HG03039 (cell line): ENCODE measurements at regions not wholly inside any gene's neighbourhood (a gene's known extent, or its start where the extent isn't known, plus 50 kb on each side); places are given as distances from the start of the nearest gene placed in this dataset.
"Not testable (repeated sequence)": the region's sequence is repeated elsewhere in the genome, so short reads cannot be mapped to it uniquely, and the experiment has no call there.

Source experiments
- ATAC-seq: cut with Tn5 transposase; IDR thresholded peaks from one replicate; pipeline ENCODE4 v1.9.1; 2021; ENCODE audit warnings: mild to moderate bottlenecking, moderate library complexity; ENCODE audit not compliant: unreplicated experiment

DNA sequence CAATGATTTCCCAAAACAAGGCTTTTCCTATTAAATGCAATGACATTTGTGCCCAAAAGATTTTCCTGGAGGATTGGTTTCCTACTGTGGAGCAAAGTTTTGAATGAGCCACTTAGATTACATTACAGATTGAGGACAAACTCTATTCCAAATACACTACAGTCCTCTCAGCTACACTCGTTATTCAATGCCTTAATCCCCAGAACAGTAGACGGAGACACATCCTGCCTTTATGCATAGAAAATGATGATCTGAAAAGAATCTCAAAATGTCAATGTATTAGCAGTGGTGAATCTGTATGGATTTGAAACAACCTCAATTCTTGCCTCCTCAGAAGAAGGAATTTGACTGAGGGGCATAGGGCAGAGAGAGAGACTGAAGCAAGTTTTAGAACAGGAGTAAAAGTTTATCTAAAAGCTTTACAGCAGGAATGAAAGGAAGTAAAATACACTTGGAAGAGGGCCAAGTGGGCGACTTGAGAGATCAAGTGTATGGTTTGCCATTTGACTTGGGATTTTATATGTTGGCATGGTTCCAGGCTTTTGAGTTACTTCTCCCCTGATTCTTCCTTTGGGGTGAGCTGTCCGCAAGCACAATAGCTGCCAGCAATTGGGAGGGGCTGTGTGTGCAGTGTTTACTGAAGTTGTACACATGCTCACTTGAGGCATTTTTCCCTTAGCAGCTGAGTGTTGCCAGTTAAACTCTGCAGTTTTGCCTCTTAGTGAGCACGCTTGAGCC, 891.9 kb upstream of the MBL2 start:
- ATAC-seq = no peak

- ATAC-seq = no peak
Observed at GRCh38 chr10:53650794-53651193, 878.2 kb upstream of the MBL2 start.

DNA sequence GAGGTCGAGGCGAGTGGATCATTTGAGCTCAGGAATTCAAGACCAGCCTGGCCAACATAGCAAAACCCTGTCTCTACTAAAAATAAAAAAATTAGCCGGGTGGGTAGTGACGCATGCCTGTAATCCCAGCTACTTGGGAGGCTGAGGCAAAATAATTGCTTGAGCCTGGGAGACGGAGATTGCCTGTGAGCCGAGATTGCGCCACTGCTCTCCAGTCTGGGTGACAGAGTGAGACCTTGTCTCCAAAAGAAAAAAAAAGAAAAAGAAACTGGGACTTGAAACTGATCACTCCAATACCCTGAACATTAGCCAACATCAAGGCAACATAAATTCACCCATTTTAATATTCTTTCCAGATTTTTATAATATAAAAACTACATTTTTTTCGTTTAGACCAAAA, 874.6 kb upstream of the MBL2 start:
- not testable (repeated sequence) for ATAC-seq

GRCh38 chr10:53646525-53646924, 873.9 kb upstream of the MBL2 start:
- no peak for ATAC-seq

DNA sequence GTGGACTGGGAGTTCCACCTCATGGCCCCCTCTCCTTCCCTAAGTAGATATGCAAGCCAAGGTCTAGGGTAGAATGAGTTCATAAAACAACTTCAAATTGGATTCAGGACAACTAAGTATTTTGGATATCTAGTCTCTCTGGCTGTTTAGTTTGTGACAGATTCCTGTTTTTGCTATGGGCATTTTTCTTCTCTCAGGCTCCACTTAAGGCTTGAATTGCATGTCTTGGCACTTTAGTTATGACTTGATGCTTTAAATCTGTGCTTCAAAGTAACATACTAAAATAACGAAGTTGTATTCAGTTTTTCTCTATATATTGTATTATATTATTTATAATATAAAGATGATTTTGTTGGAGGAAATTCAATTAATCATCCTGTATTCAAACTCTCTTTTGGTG, 873.4 kb upstream of the MBL2 start:
- no peak for ATAC-seq

DNA sequence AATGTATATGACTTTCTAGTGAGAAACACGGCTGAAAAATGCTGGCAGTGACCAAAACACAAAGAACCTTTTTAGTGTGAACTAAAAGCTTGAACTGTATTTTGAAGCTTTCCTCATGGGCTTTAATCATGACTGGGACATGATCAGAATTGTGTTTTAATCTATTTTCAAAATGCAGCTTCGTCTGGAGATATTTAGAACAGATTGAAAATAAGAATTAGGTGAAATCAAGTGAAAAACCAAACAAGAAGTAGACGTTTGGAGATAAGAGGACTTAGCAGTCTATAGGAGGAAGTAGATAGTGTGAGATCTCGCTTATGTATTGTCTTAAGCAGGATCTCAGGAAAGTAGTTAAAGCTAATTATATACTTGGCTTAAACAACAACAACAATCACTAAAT, 865.4 kb upstream of the MBL2 start:
- no peak for ATAC-seq

DNA sequence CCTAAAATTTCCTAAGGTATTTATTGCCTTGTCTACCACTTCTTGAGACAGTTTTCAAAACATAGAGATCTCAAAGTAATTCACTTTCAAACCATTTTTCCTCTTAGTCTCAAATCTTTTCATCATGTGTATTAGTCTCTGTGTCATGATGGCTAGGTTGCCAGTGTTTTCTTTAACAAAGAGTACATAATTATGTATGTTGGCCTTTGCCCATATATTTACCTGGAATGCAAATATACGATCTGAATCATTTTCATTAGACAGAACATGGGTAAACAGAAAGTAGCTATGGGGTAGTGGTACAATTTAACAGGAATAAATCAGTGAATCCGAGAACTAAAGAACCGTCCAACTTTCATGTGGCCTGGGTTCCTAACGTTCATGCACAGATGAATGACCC, 852.1 kb upstream of the MBL2 start:
- no peak for ATAC-seq

GRCh38 chr10:53622201-53622600, 849.6 kb upstream of the MBL2 start:
- no peak for ATAC-seq

DNA sequence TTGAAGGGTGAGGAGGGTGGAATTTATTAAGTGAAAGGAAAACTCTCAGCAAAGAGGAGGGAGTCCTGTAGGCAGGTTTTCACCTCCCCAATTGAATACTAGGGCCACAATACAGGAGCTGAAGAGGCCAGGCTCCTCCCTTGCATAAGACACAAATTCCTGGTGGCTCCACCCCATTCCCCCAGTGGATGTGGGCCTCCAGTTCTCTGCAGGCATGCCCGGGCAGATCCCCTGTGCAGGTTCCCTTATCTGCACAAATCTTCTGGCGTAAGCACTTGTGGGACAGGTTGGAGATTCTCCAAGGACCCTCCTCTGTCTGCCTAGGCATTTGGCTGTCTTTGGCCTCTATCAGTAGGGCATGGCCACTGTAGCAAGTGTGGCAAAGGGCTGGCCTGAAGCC, 847.1 kb upstream of the MBL2 start:
- ATAC-seq = no peak

DNA sequence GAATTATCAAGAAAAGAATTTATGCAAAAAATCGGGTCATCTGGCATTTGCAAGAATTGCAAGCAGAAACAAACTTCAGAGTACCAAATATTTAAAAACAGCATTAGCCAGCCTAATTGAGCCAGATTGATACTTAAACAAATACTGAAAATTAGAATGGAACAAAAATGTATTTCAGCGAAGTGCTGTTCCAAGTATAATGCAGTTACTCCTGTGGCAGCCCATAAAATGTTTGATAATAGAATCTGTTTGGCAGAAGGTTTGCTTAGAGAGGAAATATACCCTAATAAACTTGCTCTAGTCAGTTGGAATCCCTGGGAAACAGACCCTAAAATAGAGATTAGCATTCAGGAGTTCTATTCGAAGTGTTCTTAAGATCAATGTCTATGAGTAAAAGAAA, 835.1 kb upstream of the MBL2 start:
- no peak for ATAC-seq

DNA sequence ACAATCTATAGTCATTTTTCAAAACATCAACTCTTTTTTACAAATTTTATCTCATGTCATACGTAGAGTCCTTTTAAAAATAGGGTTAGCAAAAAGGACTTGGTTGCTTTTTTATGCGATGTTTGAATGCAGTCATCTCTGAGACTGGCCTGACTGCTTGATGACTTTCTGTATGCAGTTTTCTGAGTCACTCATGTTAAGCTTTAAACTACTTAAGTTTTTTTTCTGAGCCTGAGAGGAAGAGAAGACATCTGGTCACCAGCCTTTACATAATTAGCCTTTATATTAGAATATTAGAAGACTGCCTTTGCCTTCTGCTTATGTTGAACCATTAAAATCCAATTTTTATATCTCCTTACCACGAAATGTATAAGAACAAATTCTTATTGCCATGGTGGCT, 834.4 kb upstream of the MBL2 start:
- ATAC-seq = no peak

GRCh38 chr10:53601260-53601875, 828.8 kb upstream of the MBL2 start:
- ATAC-seq = peak; percentile 80

DNA sequence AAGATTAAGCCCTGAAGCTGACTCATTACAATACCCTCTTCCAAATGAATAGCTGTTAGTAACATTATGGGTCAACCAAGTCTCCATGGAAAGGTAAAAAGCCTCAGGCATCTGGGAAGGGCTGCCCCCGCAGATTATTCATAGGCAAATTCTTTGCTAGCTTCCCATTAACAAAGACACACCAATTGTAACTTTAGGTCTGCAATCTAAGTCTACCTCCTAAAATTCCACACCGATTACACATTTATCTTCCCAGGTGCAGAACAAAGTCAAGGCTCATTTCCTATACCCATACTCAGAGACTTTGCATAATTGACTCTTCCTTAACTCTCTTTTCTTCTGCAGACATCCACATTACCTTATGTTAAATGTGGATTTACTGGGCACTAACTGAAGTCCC, 826.3 kb upstream of the MBL2 start:
- ATAC-seq = no peak

- ATAC-seq = no peak
Observed at GRCh38 chr10:53597835-53598251, 825.3 kb upstream of the MBL2 start.

DNA sequence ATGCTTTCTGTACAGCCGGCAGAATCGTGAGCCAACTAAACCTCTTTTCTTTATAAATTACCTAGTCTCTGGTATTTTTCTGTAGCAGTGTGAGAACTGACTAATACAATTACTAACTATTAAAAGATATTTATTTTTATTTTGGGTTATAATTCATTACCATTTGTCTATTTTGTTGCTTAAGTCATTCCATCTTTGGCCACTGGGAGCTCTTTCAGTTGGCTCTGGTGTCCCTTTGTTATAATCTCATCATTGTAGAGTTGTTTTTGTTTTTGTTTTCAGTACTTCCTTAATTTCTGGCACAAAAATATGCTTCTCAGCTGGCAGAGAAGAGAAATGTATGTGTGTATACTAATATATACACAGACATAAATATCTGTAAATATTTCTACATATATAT, 807.9 kb upstream of the MBL2 start:
- ATAC-seq = no peak

- no peak for ATAC-seq
Observed at GRCh38 chr10:53579773-53580172, 807.2 kb upstream of the MBL2 start.

GRCh38 chr10:53574024-53574423, 801.4 kb upstream of the MBL2 start:
- ATAC-seq = no peak

- ATAC-seq = no peak
Observed at GRCh38 chr10:53573498-53573897, 800.9 kb upstream of the MBL2 start.

- ATAC-seq = no peak
Observed at GRCh38 chr10:53572799-53573198, 800.2 kb upstream of the MBL2 start.

GRCh38 chr10:53570221-53570620, 797.6 kb upstream of the MBL2 start:
- ATAC-seq = no peak

DNA sequence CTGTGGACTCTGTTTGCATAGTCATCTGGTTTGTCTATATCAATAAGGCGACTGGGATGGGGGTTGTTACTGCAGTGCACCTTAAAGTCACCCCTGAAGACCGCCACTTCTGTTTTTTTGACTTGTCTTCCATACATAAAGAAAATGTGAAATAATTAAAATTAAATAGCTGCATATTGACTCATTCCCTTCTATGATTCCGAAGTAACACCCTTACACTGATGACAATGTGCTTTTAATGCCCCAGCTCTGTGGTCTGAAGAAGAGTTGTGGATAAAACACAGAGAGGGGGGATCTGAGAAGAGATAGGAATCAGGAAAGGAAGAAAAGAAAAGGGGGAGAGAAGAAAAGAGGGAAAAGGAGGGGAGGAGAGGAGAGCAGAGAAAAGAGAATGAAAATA, 796.9 kb upstream of the MBL2 start:
- ATAC-seq = no peak

DNA sequence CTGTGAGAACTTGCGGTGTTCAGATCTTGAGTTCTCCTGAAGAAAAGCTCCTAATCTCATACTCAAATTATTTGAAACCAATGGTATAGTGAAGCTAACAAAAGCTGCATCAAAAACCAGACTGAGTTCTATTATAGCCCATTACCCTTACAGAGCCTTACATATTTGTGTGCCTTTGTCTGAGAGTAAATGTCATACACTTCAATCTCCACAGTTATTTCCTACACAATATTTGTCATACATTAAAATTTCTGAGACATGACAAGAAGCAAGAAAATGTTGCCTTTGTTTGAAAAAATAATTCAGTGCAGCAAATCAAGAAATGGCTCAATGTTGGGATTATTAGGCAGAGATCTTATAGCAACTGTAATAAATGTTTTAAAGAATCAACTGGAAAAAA, 776.1 kb upstream of the MBL2 start:
- no peak for ATAC-seq

GRCh38 chr10:53547364-53547763, 774.8 kb upstream of the MBL2 start:
- ATAC-seq = no peak
